NCI-H1436 treated with DMSO at 0.1 percent for 48 hours (cell line): ENCODE measurements at regions not wholly inside any gene's neighbourhood (a gene's known extent, or its start where the extent isn't known, plus 50 kb on each side); places are given as distances from the start of the nearest gene placed in this dataset.

Source experiments
- DNase-seq: peaks from one replicate; lab custom pipeline; 2025; lab: John Stamatoyannopoulos, UW

GRCh38 chr5:168014433-168015123 is 276.9 kb upstream of the WWC1 start:
- no peak for DNase-seq

DNA sequence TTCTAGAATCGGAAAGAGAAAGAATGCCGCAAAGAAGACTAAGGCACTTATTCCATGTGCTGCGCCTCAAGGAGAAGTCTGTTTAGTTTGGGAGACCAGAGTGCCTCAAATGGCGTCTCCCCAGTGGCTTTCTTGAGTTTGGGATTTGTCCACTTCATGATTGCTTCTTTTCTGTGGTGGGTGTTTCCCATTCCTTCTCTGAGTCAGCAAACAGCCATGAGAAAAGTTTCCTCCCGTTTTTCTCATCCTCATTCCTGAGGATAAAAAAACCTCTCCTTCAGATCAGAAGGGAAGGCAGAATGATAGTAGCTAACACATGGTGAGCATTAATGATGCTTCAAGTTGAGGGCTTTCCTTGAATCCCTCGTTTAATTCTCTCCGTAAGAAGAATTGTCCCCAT is 275.9 kb upstream of the WWC1 start:
- DNase-seq, result no peak

DNA sequence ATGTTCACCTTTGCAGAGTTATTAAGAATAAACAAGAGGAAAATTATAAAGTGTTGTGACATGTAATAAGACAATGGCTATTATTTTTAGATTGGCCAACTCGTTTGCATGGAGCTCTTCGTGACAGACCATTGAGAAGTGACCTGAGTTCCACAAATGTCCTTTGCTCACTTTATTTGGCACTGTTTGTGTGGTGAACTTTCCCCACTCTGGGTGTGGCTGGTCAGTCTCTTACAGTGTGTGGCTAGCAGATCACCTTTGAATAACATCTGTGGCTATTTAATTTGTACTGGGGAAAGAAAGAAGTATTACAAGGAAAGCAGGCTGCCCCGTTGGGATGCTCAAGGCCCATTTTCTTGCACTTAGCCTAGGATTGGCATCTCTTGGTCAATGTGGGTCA is 274.1 kb upstream of the WWC1 start:
- DNase-seq, result no peak

- no peak for DNase-seq
These were observed 272.3 kb upstream of the WWC1 start for GRCh38 chr5:168019143-168019542.

DNA sequence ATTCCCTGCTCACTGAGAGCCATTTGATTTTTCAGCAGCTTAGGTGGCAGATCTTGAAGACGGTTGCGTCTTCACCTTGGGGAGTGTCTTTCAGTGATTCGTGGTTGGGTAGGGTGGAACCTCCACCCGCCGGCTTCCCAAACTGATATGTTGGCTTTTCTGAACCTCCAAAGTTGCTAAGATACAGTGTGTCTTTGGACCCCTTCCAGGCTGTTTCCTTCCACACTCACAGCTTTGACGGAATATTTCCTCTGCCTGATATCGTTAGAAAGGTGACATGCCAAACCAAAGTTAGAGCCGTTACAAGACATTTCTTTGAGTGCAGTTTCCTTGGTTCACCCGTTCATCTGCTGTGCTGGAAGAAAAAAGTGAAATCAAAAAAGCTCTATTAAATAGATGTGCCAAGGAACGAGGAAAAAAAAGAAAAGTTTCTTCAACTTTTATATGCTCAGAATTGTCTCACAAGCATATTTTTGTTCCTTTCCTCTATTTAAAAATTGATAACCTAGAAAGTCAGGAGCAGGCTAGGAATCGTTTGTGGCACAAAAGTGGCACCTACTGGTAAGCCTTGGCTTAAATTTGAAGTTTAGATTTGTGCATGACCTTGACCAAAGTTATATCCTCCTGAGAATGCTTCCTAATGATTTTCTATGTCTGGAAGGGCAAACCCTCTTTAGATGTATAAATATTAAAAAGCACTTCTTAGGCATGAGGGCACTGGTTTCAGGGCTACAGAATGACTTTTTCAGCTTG is 270.7 kb upstream of the WWC1 start:
- DNase-seq, result no peak

- DNase-seq, result no peak
These were observed 268.8 kb upstream of the WWC1 start for GRCh38 chr5:168022446-168023169.

DNA sequence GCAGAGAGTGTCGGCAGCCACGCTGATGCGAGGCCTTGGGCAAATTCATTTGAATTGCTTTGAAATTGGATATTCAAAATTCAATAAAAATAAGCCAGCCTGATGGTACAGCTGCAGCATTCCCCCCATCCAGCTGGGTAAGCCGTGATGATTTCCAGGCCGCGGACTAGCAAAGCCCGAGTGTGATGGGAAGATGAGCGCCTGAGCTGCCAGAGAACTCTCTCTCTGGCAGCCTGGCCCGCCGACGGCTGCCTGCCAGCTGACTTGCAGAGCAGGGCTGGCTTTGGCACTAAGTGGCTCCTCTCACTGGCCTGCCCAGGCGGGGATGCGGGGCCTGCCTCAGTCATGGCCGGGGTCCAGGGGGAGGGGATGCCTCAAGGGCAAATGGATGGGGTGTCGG is 268.3 kb upstream of the WWC1 start:
- DNase-seq, result no peak

GRCh38 chr5:168024306-168024705 is 267.1 kb upstream of the WWC1 start:
- no peak for DNase-seq

DNA sequence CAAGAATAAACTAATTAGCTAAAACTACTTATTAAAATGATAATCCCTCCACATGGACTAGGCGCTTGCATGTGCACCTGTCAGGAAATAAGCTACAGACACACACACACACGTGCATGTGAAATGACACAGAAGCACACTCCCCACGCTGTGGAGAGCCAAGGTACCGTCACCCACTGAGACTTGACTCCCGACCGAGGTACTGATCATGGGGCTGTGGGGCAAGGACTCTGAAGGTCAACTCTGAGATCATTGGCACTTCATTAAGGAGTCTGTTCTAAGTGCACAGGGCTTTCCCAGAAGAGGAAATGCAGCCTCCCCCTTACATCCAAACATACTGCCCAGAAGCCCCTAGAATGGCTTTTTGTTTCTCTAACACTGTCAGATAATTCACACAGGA is 264.4 kb upstream of the WWC1 start:
- DNase-seq, result no peak

DNA sequence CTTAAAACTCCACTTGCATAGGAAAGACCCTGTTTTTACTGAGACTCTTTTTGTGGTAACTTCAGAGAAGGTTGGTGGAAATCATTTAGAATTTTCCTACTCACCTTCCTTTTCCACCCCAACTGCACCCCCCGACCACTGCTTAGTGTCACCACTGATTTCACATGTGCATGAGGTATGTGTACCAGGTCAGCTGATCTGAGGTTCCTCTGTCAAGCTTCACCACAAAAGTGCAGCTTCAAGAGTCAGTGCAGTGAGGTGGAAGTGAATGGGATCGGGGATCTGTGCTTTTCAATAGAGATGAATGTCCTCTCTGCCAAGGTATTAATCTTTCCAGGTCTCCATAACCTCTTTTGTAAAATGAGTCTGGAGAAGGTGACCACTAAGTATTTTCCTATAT is 260.5 kb upstream of the WWC1 start:
- DNase-seq, result no peak

DNA sequence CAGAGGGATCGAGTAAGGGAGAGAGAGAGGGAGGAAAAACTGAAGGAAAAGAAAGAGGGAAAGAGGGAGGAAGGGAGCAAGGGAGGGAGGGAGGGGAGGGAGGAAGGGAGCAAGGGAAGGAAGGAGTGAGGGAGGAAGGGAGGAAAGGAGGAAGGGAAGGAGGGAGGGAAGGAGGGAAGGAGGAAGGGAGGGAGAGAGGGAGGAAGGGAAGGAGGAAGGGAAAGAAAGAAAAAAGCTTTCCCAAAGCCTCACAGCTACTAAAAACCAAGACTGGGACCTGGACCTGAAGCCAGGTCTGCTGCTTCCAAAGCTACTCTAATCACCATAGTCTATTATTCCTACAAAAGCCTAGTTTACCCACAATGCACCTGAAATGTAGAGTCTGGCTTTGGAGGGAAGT is 259.8 kb upstream of the WWC1 start:
- DNase-seq, result no peak

GRCh38 chr5:168039039-168039438 is 252.4 kb upstream of the WWC1 start:
- no peak for DNase-seq

DNA sequence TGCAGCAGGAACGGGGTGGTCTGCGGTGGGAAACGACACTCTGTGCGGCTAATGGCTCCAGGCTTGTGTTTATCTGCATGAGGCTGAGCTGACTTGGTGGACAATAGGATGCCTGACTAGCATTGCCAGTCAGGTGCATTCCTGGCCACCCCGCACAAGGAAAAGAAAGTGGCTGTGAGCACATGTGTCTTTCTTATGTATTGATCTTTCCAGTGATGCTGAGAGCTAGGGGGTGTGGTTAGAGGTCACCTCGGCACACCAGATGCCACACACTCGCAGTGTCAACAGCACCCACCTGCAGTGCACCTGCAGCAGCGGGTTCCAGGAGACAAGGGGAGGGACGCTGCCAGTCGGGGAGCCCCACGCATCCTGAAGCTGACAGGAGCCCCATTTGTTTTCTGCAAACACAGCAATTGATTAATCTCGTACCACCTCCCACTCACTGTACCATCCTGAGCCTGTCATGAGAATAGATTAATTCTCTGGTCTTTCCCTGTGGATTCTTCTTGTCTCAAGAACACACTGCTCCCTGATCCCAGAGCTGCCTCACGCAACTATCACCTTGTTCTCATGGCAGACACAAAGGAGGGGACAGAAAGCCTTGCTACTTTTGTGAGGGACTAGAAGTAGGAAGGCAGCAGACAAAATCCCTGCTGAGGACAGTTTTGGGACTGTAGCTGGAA is 251.7 kb upstream of the WWC1 start:
- no peak for DNase-seq

DNA sequence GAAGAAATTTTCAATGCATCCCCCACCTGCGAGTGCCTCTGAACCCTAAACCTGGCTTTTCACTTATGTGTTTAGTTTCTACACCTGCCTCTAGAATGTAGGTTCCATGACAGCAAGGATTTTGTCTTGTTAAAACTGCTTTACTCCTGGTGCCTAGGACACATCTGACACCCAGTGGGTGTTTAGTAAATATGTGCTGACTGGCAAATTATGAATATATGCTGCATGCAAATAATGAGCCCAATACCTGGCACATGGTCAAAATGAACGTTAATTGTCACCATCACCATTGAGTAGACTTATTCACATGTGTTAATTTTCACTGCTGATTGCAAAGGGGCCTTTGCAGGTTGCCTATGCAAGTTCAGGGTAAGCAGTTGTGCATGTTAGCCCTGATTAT is 249.9 kb upstream of the WWC1 start:
- DNase-seq, result no peak

DNA sequence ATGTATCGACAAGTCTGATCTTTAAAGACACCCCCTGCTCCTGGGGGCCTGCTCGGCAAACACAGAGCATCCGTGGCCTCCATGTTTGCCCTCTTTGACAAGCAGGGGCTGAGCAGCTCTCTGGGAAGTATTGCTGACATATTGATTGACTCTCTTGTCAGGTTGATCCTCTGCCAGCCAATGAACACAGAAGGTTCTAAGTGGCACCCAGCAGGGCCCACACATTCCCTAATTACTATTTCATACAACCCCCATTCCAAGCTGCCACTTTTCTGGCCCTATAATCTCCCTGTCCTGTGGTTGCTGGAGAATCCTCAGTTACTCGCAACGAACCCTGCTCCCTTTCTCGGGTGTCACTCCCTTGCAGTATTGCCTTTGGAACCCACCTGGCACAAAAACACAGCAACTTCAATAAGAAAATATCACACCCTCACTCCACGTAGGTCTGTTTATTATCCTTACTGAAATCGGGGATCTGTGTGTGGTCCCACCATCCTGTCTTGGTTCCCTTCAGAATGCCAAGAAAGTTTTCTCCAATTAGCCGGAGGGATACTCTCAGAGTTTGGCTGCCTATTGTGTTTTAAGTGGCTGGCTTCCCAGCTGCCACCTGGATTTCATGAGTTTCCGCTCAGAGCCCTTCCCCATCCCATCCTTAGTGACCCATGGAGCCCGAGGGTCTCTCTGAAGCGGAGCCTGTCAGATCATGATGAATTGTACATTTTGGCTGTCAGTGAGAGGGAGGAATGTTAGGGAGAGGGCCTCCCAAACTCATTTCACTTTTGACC is 249.0 kb upstream of the WWC1 start:
- no peak for DNase-seq

DNA sequence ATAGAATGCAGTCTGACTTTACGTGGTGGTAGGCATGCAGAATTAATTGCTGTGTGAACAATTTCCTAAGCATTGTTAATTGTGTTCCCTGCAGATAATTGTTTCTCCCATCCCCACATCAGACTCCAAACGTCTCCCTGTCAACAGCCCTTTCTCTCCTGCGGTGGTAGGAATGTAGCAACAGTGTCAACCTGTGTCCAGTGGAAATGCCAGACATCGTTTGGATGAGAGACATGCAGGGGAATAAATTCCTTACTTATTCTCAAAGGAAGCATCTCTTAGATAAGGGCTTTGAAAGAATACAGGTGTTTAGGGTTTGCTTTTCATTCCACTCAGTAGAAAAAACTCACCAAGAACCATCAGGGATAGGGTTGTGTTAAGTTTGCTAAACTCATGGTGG is 245.3 kb upstream of the WWC1 start:
- DNase-seq, result no peak

DNA sequence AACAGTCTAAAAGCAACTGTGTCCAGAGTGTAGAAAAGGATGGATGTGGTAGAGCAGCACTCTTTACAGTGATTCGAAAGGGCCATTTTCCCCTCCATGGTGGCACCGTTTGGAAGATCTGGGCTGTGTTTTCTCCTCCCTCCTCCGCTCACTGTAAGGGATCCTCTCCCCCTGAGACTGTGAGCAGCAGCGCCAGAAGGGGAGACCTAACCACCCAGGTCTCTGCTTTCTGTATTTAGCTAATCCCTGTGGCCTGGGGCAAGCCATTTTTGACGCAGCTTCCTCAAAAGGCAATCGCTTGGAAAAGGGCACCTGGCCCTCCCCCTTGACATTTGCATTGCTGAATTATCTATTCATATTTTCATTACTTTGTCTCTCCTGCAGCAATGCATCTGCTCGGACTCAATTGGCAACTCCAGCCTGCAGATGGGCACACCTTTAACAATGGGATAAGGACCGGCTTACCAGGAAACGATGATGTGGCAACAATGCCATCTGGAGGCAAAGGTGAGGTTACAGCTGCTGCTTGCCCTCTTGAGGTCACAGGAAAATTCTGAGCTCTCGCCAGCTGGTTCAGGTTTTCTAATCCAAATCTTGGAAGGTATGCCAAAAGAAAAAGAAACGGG is 244.3 kb upstream of the WWC1 start:
- DNase-seq, result no peak

GRCh38 chr5:168047669-168048111 is 243.8 kb upstream of the WWC1 start:
- no peak for DNase-seq

DNA sequence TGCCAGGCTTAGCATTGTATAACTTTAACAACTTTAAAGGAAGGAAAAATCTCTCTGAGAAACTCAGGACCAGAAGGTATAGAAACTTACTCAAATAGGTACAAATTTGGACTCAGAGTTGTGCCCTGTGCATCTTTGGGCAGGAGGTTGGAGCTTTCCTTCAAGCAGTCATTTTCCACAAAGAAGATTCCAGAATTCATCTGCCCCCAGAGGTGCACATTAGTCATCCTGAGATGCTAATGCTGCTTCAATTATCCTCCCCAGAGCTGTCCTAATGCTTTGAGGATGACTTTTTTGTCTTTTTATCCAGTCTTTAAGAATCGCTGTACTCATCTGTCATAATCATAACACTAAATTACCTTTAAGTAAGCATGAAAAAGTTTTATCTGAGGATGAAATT is 243.0 kb upstream of the WWC1 start:
- DNase-seq, result no peak

GRCh38 chr5:168052686-168053085 is 238.8 kb upstream of the WWC1 start:
- no peak for DNase-seq

DNA sequence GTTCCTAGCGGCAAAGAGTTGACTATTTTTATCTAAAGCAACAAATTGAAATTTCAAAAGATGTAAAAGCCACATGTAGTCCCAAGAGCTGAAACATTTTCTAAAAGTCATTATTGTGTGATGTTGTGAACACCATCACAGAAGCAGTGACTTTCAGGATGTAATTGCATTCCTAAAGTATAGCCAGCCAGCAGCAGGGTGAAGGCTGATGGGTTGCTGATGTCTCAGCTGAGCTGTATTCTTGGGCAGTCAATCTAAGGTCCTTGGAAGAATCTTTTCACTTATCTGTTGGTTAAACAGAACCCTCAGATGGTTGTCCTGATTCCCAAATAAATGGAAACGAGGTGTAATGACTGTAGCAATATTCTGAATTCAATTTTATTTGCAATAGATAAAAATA is 237.4 kb upstream of the WWC1 start:
- no peak for DNase-seq
